ENCODE measurements at regions not wholly inside any gene's neighbourhood (a gene's known extent, or its start where the extent isn't known, plus 50 kb on each side); places are given as distances from the start of the nearest gene placed in this dataset.
"Not testable (repeated sequence)": the region's sequence is repeated elsewhere in the genome, so short reads cannot be mapped to it uniquely, and the experiment has no call there.

DNA sequence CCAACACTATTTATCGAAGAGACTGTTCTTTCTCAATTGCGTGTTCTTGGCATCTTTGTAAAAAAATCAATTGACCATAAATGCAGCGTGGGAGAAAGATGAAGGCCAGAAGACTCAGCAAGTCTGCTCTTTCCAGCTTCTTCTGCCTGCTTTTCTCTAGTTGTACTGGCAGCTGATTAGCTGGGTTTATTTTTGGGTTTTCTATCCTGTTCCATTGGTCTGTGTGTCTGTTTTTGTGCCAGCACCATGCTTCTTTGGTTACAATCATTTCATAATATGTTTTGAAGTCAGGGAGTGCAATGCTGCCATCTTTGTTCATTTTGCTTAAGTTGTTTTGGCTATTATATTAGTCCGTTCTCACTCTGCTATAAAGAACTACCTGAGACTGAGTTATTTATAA is 201.8 kb upstream of the B3GALT2 start:
- no TSS peak for BruUV-seq (replicated peaks)

GRCh38 chr1:193387406-193387805 is 201.0 kb upstream of the B3GALT2 start:
- Histone ChIP-seq H3K36me3 (ENCODE audit: control insufficient read depth, insufficient read depth, low read length) (no peaks in the 10 kb centered on the region), H3K4me1 (no peaks in the 10 kb centered on the region), H3K4me3 (ENCODE audit: low read depth, low read length) (no peak overlapping the region), H3K9me3 (no peaks in the 10 kb centered on the region), H3K27me3 (replicated peaks; ENCODE audit: control insufficient read depth, insufficient read depth, low read length) (no peaks in the 10 kb centered on the region)
- no peak overlapping the region for H3K27ac Mint-ChIP-seq (ENCODE audit: unreplicated experiment)
- no peak for DNase-seq
- H3K36me3 Mint-ChIP-seq (ENCODE audit: insufficient read depth, unreplicated experiment): no peaks in the 10 kb centered on the region
- TF ChIP-seq, protein P1, sequence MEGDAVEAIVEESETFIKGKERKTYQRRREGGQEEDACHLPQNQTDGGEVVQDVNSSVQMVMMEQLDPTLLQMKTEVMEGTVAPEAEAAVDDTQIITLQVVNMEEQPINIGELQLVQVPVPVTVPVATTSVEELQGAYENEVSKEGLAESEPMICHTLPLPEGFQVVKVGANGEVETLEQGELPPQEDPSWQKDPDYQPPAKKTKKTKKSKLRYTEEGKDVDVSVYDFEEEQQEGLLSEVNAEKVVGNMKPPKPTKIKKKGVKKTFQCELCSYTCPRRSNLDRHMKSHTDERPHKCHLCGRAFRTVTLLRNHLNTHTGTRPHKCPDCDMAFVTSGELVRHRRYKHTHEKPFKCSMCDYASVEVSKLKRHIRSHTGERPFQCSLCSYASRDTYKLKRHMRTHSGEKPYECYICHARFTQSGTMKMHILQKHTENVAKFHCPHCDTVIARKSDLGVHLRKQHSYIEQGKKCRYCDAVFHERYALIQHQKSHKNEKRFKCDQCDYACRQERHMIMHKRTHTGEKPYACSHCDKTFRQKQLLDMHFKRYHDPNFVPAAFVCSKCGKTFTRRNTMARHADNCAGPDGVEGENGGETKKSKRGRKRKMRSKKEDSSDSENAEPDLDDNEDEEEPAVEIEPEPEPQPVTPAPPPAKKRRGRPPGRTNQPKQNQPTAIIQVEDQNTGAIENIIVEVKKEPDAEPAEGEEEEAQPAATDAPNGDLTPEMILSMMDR (IDR thresholded peaks at IDR 0.05; ENCODE audit: insufficient read depth in 1 of 2, low read depth in 1 of 2, low read length in 1 of 2, severe bottlenecking in 1 of 2, unreplicated experiment in 1 of 2): no peak
- ChIA-PET CTCF (no interaction called here), POLR2A (no interaction called here)
- intact Hi-C loops (cut with micrococcal nuclease; ENCODE audit: unreplicated experiment): no loop called here
- H3K4me3 Mint-ChIP-seq (ENCODE audit: unreplicated experiment): no peak overlapping the region
- H3K4me1 Mint-ChIP-seq (ENCODE audit: low read depth, unreplicated experiment): no peaks in the 10 kb centered on the region
- no TSS peak for BruUV-seq (replicated peaks)
- H3K27me3 Mint-ChIP-seq (ENCODE audit: insufficient read depth, unreplicated experiment): no peaks in the 10 kb centered on the region
- H3K9me3 Mint-ChIP-seq (ENCODE audit: unreplicated experiment): no peaks in the 10 kb centered on the region

More for the DNA sequence above, 201.8 kb upstream of the B3GALT2 start:
- CTCF ChIA-PET: no interaction called here
- POLR2A ChIA-PET: no interaction called here
- intact Hi-C loops (cut with micrococcal nuclease; ENCODE audit: unreplicated experiment): no loop called here
- Mint-ChIP-seq H3K4me3 (ENCODE audit: unreplicated experiment) (no peak overlapping the region), H3K36me3 (ENCODE audit: insufficient read depth, unreplicated experiment) (no peaks in the 10 kb centered on the region), H3K27ac (ENCODE audit: unreplicated experiment) (no peak overlapping the region), H3K27me3 (ENCODE audit: insufficient read depth, unreplicated experiment) (no peaks in the 10 kb centered on the region), H3K4me1 (ENCODE audit: low read depth, unreplicated experiment) (no peaks in the 10 kb centered on the region), H3K9me3 (ENCODE audit: unreplicated experiment) (no peaks in the 10 kb centered on the region)
- Histone ChIP-seq H3K4me3 (ENCODE audit: low read depth, low read length) (no peak overlapping the region), H3K4me1 (no peaks in the 10 kb centered on the region), H3K9me3 (no peaks in the 10 kb centered on the region), H3K36me3 (ENCODE audit: control insufficient read depth, insufficient read depth, low read length) (no peaks in the 10 kb centered on the region), H3K27me3 (replicated peaks; ENCODE audit: control insufficient read depth, insufficient read depth, low read length) (no peaks in the 10 kb centered on the region)
- DNase-seq: no peak
- TF ChIP-seq, protein P1 (IDR thresholded peaks at IDR 0.05; ENCODE audit: insufficient read depth in 1 of 2, low read depth in 1 of 2, low read length in 1 of 2, severe bottlenecking in 1 of 2, unreplicated experiment in 1 of 2): no peak

- H3K36me3 Mint-ChIP-seq (ENCODE audit: insufficient read depth, unreplicated experiment); H3K4me3 Mint-ChIP-seq (ENCODE audit: unreplicated experiment); H3K36me3 ChIP-seq (ENCODE audit: control insufficient read depth, insufficient read depth, low read length); POLR2A ChIA-PET; H3K9me3 Mint-ChIP-seq (ENCODE audit: unreplicated experiment); DNase-seq; H3K27me3 Mint-ChIP-seq (ENCODE audit: insufficient read depth, unreplicated experiment); H3K27ac Mint-ChIP-seq (ENCODE audit: unreplicated experiment); H3K9me3 ChIP-seq; H3K4me1 ChIP-seq; intact Hi-C loops (cut with micrococcal nuclease; ENCODE audit: unreplicated experiment); BruUV-seq (replicated peaks); H3K27me3 ChIP-seq (replicated peaks; ENCODE audit: control insufficient read depth, insufficient read depth, low read length); CTCF ChIA-PET; H3K4me3 ChIP-seq (ENCODE audit: low read depth, low read length); H3K4me1 Mint-ChIP-seq (ENCODE audit: low read depth, unreplicated experiment): not testable (repeated sequence)
These were observed 192.0 kb upstream of the B3GALT2 start for GRCh38 chr1:193378451-193378850.

GRCh38 chr1:193377472-193377871 is 191.1 kb upstream of the B3GALT2 start:
- Mint-ChIP-seq H3K27ac (ENCODE audit: unreplicated experiment) (no peak overlapping the region), H3K4me3 (ENCODE audit: unreplicated experiment) (no peak overlapping the region), H3K27me3 (ENCODE audit: insufficient read depth, unreplicated experiment) (no peaks in the 10 kb centered on the region), H3K4me1 (ENCODE audit: low read depth, unreplicated experiment) (no peaks in the 10 kb centered on the region), H3K9me3 (ENCODE audit: unreplicated experiment) (no peaks in the 10 kb centered on the region), H3K36me3 (ENCODE audit: insufficient read depth, unreplicated experiment) (no peaks in the 10 kb centered on the region)
- intact Hi-C loops (cut with micrococcal nuclease; ENCODE audit: unreplicated experiment): no loop called here
- H3K9me3 ChIP-seq: no peaks in the 10 kb centered on the region
- no peaks in the 10 kb centered on the region for H3K27me3 ChIP-seq (replicated peaks; ENCODE audit: control insufficient read depth, insufficient read depth, low read length)
- no TSS peak for BruUV-seq (replicated peaks)
- DNase-seq: no peak
- ChIA-PET CTCF (no interaction called here), POLR2A (no interaction called here)
- no peaks in the 10 kb centered on the region for H3K4me1 ChIP-seq
- no peak overlapping the region for H3K4me3 ChIP-seq (ENCODE audit: low read depth, low read length)
- TF ChIP-seq, protein P1 (IDR thresholded peaks at IDR 0.05; ENCODE audit: insufficient read depth in 1 of 2, low read depth in 1 of 2, low read length in 1 of 2, severe bottlenecking in 1 of 2, unreplicated experiment in 1 of 2): no peak
- no peaks in the 10 kb centered on the region for H3K36me3 ChIP-seq (ENCODE audit: control insufficient read depth, insufficient read depth, low read length)
